ENCODE measurements at regions not wholly inside any gene's neighbourhood (a gene's known extent, or its start where the extent isn't known, plus 50 kb on each side); places are given as distances from the start of the nearest gene placed in this dataset.

GRCh38 chr14:39555749-39556148, 123.5 kb upstream of the FBXO33 start:
- TF ChIP-seq POLR2A (IDR thresholded peaks at IDR 0.05): no peak
- TF ChIP-seq POLR2AphosphoS5 (IDR thresholded peaks at IDR 0.05): no peak
- no peak for TF ChIP-seq CTCF (IDR thresholded peaks at IDR 0.05)
